ENCODE measurements at regions not wholly inside any gene's neighbourhood (a gene's known extent, or its start where the extent isn't known, plus 50 kb on each side); places are given as distances from the start of the nearest gene placed in this dataset.

DNA sequence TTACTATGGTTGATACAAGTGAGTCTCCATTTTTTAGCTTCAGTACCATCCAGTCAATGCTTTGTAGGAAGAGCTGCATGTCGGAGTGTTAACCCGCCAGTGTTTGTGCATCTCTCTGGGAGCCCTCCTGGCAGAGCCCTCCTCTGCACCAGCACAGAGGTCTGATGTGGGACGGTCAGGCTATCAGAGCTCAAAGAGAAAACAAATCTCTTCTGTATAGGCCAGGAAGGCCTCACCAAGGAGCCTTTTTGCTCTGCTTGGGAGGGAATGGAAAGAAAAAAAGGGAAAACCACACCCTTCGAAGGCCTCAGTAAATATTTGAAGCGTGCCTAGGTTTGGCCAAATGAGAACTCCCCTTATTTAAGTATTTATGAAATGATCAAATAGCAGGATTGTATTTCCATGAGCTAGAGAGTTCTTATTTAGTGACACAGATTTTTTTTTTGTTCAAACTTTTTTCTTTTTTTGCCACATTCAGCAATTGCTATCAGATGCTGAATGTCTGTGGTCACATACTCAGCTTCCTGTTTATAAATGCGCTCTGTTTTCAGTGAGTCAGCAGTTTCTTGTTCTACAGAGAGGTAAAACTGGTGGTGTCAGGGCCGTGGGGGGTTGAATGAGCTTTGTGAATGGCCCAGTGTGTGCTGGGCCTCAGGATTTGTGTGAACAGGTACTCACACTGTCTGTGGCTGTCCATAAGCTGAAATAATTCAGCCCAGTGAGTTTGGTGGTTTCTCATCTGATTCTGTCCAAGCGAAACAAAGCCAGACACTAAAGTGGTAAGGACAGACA lies 226.6 kb downstream of the SNX18 start:
- TF ChIP-seq, protein P1, sequence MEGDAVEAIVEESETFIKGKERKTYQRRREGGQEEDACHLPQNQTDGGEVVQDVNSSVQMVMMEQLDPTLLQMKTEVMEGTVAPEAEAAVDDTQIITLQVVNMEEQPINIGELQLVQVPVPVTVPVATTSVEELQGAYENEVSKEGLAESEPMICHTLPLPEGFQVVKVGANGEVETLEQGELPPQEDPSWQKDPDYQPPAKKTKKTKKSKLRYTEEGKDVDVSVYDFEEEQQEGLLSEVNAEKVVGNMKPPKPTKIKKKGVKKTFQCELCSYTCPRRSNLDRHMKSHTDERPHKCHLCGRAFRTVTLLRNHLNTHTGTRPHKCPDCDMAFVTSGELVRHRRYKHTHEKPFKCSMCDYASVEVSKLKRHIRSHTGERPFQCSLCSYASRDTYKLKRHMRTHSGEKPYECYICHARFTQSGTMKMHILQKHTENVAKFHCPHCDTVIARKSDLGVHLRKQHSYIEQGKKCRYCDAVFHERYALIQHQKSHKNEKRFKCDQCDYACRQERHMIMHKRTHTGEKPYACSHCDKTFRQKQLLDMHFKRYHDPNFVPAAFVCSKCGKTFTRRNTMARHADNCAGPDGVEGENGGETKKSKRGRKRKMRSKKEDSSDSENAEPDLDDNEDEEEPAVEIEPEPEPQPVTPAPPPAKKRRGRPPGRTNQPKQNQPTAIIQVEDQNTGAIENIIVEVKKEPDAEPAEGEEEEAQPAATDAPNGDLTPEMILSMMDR (conservative IDR thresholded peaks at IDR 0.05; ENCODE audit: low read depth, low read length): no peak
- no peak for DNase-seq (ENCODE audit: low read depth)
- H3K4me3 ChIP-seq (ENCODE audit: low read length): no peak overlapping the region

DNA sequence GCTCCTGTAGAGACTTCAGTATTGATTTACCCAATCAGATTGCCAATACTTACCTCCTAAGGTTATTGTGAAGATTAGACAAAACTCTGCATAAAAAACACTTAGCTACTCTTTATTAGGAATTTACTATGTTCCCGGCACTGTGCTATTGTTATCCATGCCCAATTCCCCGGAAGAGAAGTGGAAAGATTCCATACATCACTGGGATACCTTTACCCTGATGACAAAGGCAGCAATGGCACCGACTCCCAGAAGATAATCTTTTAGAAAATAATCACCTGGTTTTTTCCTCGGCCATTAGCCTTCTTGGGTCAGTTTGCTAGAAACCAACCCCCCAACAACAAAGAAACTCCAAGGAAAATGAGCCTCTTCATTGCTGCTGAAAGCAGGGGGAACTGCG lies 226.0 kb downstream of the SNX18 start:
- DNase-seq (ENCODE audit: low read depth): no peak
- no peak overlapping the region for H3K4me3 ChIP-seq (ENCODE audit: low read length)
- TF ChIP-seq, protein P1 (conservative IDR thresholded peaks at IDR 0.05; ENCODE audit: low read depth, low read length): no peak

DNA sequence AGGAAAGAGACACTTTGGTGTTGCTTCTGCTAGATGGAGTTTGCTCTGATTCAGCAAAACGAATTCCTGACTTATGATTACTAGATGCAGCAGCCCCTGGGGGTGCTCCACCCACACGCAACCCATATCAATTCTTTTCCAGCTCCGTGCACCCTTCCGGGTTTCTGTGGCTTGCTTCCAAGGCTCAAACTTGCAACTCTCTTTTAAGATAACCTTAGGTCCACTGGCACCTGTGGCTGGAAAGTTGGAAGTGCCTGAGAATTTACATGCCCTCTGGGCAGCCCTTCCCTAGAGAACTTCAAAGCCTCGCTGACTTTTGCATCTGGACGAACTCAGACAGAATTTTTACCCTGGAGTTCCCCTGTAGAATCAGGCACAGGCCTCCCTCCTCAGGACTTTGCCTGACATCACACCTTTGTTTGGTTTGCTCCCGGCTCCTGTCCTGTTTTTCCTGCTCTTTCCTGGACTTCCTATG lies 224.9 kb downstream of the SNX18 start:
- DNase-seq (ENCODE audit: low read depth): no peak
- TF ChIP-seq, protein P1 (conservative IDR thresholded peaks at IDR 0.05; ENCODE audit: low read depth, low read length): peak; percentile 2

DNA sequence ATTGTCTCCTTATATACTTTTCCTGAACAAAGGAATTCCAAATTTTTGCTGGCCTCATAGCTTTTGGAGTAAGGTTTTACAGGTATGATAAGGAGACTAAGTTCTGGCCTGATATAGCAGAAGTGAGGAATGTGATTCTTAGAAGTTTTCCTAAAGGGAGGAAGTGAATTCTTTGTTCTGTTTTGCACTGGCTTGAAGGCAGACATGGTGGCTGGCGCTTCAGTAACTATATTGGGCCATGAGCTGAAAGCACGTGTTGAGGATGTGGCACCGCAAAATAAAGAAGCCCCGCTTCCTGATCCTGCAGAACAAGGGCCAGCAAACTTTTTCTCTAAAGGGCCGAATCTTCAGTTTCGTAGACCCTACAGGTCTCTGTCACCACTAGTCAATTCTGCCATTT lies 224.2 kb downstream of the SNX18 start:
- no peak for DNase-seq (ENCODE audit: low read depth)

More for the DNA sequence above, 224.9 kb downstream of the SNX18 start:
- H3K4me3 ChIP-seq (ENCODE audit: low read length): no peak overlapping the region

DNA sequence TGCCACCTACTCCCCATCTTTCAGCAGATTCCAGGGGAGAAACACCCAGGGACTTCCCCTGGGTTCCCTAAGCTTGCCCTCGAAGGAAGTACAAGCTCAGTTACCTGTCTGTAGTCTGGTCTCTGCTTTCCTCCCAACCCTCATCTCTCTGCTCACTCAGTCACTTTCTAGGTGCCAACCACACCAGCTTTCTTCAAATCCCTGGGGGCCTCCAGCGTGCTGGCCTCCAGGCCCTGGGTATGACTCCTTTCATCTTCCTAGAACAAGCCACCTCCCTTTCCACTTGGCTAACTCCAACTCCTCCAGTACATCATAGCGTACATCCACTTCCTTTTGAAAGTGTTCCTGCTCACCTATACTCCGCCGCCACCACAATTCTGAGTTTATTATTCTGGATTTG lies 222.6 kb downstream of the SNX18 start:
- TF ChIP-seq, protein P1 (conservative IDR thresholded peaks at IDR 0.05; ENCODE audit: low read depth, low read length): no peak
- DNase-seq (ENCODE audit: low read depth): no peak
- H3K4me3 ChIP-seq (ENCODE audit: low read length): no peak overlapping the region

More for the DNA sequence above, 224.2 kb downstream of the SNX18 start:
- H3K4me3 ChIP-seq (ENCODE audit: low read length): no peak overlapping the region
- TF ChIP-seq, protein P1 (conservative IDR thresholded peaks at IDR 0.05; ENCODE audit: low read depth, low read length): no peak

DNA sequence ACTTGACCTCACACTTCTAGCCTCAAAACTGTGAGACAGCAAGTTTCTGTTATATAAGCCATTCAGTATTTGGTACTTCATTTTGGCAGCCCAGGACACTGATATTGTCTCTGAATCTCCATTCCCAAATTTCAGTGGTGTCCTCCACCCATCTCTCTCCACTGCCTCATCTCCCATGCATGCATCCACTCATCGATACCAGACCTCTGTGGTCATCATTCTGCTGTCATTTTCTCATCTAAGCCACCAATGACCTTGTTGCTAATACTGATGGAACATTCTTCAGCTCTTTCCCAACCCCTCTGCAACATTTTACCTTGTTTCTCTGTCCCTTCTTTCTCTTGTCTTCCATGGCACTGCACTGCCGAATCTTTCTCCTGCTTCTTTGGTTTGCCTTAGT lies 221.8 kb downstream of the SNX18 start:
- no peak for DNase-seq (ENCODE audit: low read depth)
- TF ChIP-seq, protein P1 (conservative IDR thresholded peaks at IDR 0.05; ENCODE audit: low read depth, low read length): no peak
- H3K4me3 ChIP-seq (ENCODE audit: low read length): no peak overlapping the region

DNA sequence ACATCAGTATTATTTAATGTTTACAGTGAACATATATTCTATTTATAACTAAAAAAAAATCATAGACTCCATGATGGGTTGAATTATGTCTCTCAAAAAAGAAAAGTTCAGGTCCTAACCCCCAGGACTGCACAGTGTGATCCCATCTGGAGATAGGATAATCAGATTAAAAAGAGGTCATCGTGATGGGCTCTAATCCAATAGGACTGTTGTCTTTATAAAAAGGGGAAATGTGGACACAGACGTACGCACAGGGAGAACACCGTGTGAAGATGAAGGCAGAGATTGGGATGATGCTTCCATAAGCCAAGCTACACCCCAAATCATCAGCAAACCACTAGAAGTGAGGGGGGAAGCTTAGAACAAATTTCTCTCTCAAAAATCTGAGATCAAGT lies 221.4 kb downstream of the SNX18 start:
- no peak for DNase-seq (ENCODE audit: low read depth)
- no peak overlapping the region for H3K4me3 ChIP-seq (ENCODE audit: low read length)
- TF ChIP-seq, protein P1 (conservative IDR thresholded peaks at IDR 0.05; ENCODE audit: low read depth, low read length): no peak

All from retinal pigment epithelial cell (primary cell).